ENCODE measurements at regions not wholly inside any gene's neighbourhood (a gene's known extent, or its start where the extent isn't known, plus 50 kb on each side); places are given as distances from the start of the nearest gene placed in this dataset.
"Not testable (repeated sequence)": the region's sequence is repeated elsewhere in the genome, so short reads cannot be mapped to it uniquely, and the experiment has no call there.

GRCh38 chr3:146368882-146369523 lies 100.4 kb downstream of the PLSCR2 start:
- Histone ChIP-seq H3K4me1 (no peaks in the 10 kb centered on the region), H3K9me3 (peaks cover 0 to 2% (median 0%) of the 10 kb centered on the region in 4 donors), H3K36me3 (no peaks in the 10 kb centered on the region), H3K27ac (no peak overlapping the region), H3K4me3 (no peak overlapping the region), H3K27me3 (no peaks in the 10 kb centered on the region)
- no peak for DNase-seq
- WGBS, 2 donors, result 20 to 64% methylated on average over 3 of the region's 3 CpGs
- intact Hi-C loops (cut with DNase I), result no loop called here
- TF ChIP-seq CTCF (IDR thresholded peaks at IDR 0.05) (no peak), EP300 (IDR thresholded peaks at IDR 0.05) (no peak), POLR2AphosphoS5 (IDR thresholded peaks at IDR 0.05) (no peak), POLR2A (IDR thresholded peaks at IDR 0.05) (no peak)

GRCh38 chr3:146359841-146360240 lies 108.9 kb upstream of the PLSCR4 start:
- peaks cover 0 to 4% (median 0%) of the 10 kb centered on the region in 4 donors for H3K9me3 ChIP-seq
- DNase-seq, result no peak
- no peaks in the 10 kb centered on the region for H3K27me3 ChIP-seq
- intact Hi-C loops (cut with DNase I), result no loop called here
- WGBS, 2 donors, result 90 to 91% methylated on average over 1 of the region's 1 CpG
- TF ChIP-seq POLR2A (IDR thresholded peaks at IDR 0.05) (no peak), CTCF (IDR thresholded peaks at IDR 0.05) (no peak), POLR2AphosphoS5 (IDR thresholded peaks at IDR 0.05) (no peak), EP300 (IDR thresholded peaks at IDR 0.05) (no peak)
- H3K4me1 ChIP-seq, result no peaks in the 10 kb centered on the region
- H3K4me3 ChIP-seq, result no peak overlapping the region
- no peak overlapping the region for H3K27ac ChIP-seq
- H3K36me3 ChIP-seq, result no peaks in the 10 kb centered on the region

DNA sequence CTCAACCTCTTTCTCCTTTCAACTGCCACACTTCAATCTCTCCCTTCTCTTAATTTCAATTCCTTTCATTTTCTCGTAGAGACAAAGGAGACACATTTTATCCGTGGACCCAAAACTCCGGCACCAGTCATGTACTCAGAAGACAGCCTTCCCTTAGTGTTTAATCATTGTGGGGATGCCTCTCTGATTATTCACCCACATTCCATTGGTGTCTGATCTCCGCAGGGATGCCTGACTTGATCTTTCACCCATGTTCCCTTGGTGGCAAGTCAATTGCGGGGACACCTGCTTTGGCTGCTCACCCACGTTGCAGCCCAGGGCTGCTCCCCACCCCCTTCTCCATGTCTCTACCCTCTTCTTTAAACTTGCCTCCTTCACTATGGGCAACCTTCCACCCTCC lies 103.5 kb upstream of the PLSCR4 start:
- H3K36me3 ChIP-seq; H3K27me3 ChIP-seq; H3K4me3 ChIP-seq; H3K27ac ChIP-seq; H3K4me1 ChIP-seq; H3K9me3 ChIP-seq; intact Hi-C loops (cut with DNase I); DNase-seq: not testable (repeated sequence)
- WGBS, 2 donors, result 91 to 93% methylated on average over 6 of the region's 6 CpGs

- TF ChIP-seq EP300 (IDR thresholded peaks at IDR 0.05) (no peak), CTCF (IDR thresholded peaks at IDR 0.05) (no peak), POLR2AphosphoS5 (IDR thresholded peaks at IDR 0.05) (no peak), POLR2A (IDR thresholded peaks at IDR 0.05) (no peak)
- intact Hi-C loops (cut with DNase I), result no loop called here
- Histone ChIP-seq H3K9me3 (no peaks in the 10 kb centered on the region), H3K4me3 (no peak overlapping the region), H3K27ac (no peak overlapping the region), H3K4me1 (no peaks in the 10 kb centered on the region), H3K36me3 (no peaks in the 10 kb centered on the region), H3K27me3 (no peaks in the 10 kb centered on the region)
- no peak for DNase-seq
- WGBS, 2 donors, result 33 to 76% methylated on average over 2 of the region's 2 CpGs
Observed at GRCh38 chr3:146350852-146351251, 99.9 kb upstream of the PLSCR4 start.

GRCh38 chr3:146345900-146346299 lies 95.0 kb upstream of the PLSCR4 start:
- Histone ChIP-seq H3K36me3 (no peaks in the 10 kb centered on the region), H3K4me3 (no peak overlapping the region), H3K4me1 (peaks cover 0 to 15% (median 3%) of the 10 kb centered on the region in 4 donors), H3K9me3 (no peaks in the 10 kb centered on the region), H3K27ac (no peak overlapping the region), H3K27me3 (no peaks in the 10 kb centered on the region)
- DNase-seq, result no peak
- 90 to 94% methylated on average over 2 of the region's 2 CpGs for WGBS, 2 donors
- intact Hi-C loops (cut with DNase I), result no loop called here
- TF ChIP-seq EP300 (IDR thresholded peaks at IDR 0.05), result no peak
- no peak for TF ChIP-seq CTCF (IDR thresholded peaks at IDR 0.05)

Measured in sigmoid colon (tissue), 6 donors.